ENCODE measurements at regions not wholly inside any gene's neighbourhood (a gene's known extent, or its start where the extent isn't known, plus 50 kb on each side); places are given as distances from the start of the nearest gene placed in this dataset.

- TF ChIP-seq CTCF (conservative IDR thresholded peaks at IDR 0.05; ENCODE audit: low read depth in 2 of 2) = no peak
- no peak for TF ChIP-seq POLR2AphosphoS5 (IDR thresholded peaks at IDR 0.05; ENCODE audit: low read depth)
- no peak for TF ChIP-seq EZH2 (IDR thresholded peaks at IDR 0.05; ENCODE audit: low read depth, unreplicated experiment)
Measured at GRCh38 chr9:84054341-84055010, 73.9 kb downstream of the RMI1 start.

Data from GM23338 (cell line).